Chondrocyte (in vitro differentiated cells): ENCODE measurements at regions not wholly inside any gene's neighbourhood (a gene's known extent, or its start where the extent isn't known, plus 50 kb on each side); places are given as distances from the start of the nearest gene placed in this dataset.

Source experiments
- DNase-seq: peaks from one replicate; pipeline ENCODE4 v3.0.0; 2021; ENCODE audit warnings: mixed read lengths, low spot score
- H3K27ac Mint-ChIP-seq: one replicate; pipeline ENCODE4 v1.8.0; 2021; ENCODE audit warnings: mild to moderate bottlenecking, moderate library complexity, mixed read lengths; ENCODE audit not compliant: unreplicated experiment
- H3K27me3 Mint-ChIP-seq: 2 replicates; pipeline ENCODE4 v1.8.0; 2021; ENCODE audit warnings: low read depth, mixed read lengths
- H3K36me3 Mint-ChIP-seq: 2 replicates; pipeline ENCODE4 v1.8.0; 2021; ENCODE audit warnings: low read depth, mixed read lengths
- H3K4me1 Mint-ChIP-seq: 2 replicates; pipeline ENCODE4 v1.8.0; 2021; ENCODE audit warnings: low read depth, mild to moderate bottlenecking, mixed read lengths
- H3K4me3 Mint-ChIP-seq: one replicate; pipeline ENCODE4 v1.8.0; 2021; ENCODE audit warnings: mild to moderate bottlenecking, moderate library complexity, mixed read lengths; ENCODE audit not compliant: unreplicated experiment
- H3K9me3 Mint-ChIP-seq: 2 replicates; pipeline ENCODE4 v1.8.0; 2021; ENCODE audit warnings: low read depth, mixed read lengths
- CTCF ChIP-seq: fragments of 200-600 bp; sonication (generic); IDR thresholded peaks from 2 replicates; pipeline ENCODE4 v1.5.0; 2021; ENCODE audit warnings: antibody characterized with exemption, mild to moderate bottlenecking, moderate library complexity

- Mint-ChIP-seq H3K36me3 (peaks cover 98% of the 10 kb centered on the region), H3K4me1 (no peaks in the 10 kb centered on the region), H3K4me3 (no peak overlapping the region), H3K27ac (no peak overlapping the region), H3K9me3 (peaks cover 95% of the 10 kb centered on the region), H3K27me3 (no peaks in the 10 kb centered on the region)
- no peak for DNase-seq
- no peak for TF ChIP-seq CTCF
These were observed 108.0 kb downstream of the SNRPN start for GRCh38 chr15:25062551-25063430.

GRCh38 chr15:25065286-25065685, 110.5 kb downstream of the SNRPN start:
- Mint-ChIP-seq H3K4me1 (no peaks in the 10 kb centered on the region), H3K27me3 (no peaks in the 10 kb centered on the region), H3K4me3 (no peak overlapping the region), H3K27ac (no peak overlapping the region), H3K9me3 (peaks cover 96% of the 10 kb centered on the region), H3K36me3 (peaks cover 100% of the 10 kb centered on the region)
- DNase-seq, result peak; percentile 77
- no peak for TF ChIP-seq CTCF

DNA sequence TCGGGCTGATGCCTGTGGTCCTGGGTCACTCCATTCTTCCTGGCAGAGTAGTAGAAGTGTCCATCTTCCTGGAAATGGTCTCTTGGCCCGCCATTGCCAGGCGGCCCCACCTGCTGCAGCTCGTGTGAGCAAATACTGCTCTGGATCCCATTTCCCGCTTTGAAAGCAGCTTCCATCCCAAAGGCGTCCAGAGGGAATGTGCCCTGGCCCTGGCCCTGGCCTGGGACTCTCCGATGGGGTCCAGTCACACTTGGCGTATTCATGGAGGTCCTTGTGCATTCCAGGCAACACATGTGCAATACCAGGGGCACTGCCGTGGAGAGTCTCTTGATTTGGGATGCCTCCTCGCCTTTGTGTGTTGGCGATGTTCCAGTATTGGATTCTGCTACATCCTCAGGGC, 111.1 kb downstream of the SNRPN start:
- H3K4me1 Mint-ChIP-seq, result no peaks in the 10 kb centered on the region
- H3K27ac Mint-ChIP-seq, result no peak overlapping the region

GRCh38 chr15:25066708-25067107, 111.9 kb downstream of the SNRPN start:
- peaks cover 96% of the 10 kb centered on the region for H3K9me3 Mint-ChIP-seq
- no peak for TF ChIP-seq CTCF
- H3K36me3 Mint-ChIP-seq, result peaks cover 100% of the 10 kb centered on the region
- H3K27me3 Mint-ChIP-seq, result no peaks in the 10 kb centered on the region
- H3K4me3 Mint-ChIP-seq, result no peak overlapping the region
- no peak overlapping the region for H3K27ac Mint-ChIP-seq
- H3K4me1 Mint-ChIP-seq, result no peaks in the 10 kb centered on the region
- peak; percentile 52 for DNase-seq

More for the DNA sequence above, 111.1 kb downstream of the SNRPN start:
- Mint-ChIP-seq H3K4me3 (no peak overlapping the region), H3K36me3 (peaks cover 100% of the 10 kb centered on the region), H3K9me3 (peaks cover 96% of the 10 kb centered on the region), H3K27me3 (no peaks in the 10 kb centered on the region)
- no peak for TF ChIP-seq CTCF
- peak; percentile 51 for DNase-seq

DNA sequence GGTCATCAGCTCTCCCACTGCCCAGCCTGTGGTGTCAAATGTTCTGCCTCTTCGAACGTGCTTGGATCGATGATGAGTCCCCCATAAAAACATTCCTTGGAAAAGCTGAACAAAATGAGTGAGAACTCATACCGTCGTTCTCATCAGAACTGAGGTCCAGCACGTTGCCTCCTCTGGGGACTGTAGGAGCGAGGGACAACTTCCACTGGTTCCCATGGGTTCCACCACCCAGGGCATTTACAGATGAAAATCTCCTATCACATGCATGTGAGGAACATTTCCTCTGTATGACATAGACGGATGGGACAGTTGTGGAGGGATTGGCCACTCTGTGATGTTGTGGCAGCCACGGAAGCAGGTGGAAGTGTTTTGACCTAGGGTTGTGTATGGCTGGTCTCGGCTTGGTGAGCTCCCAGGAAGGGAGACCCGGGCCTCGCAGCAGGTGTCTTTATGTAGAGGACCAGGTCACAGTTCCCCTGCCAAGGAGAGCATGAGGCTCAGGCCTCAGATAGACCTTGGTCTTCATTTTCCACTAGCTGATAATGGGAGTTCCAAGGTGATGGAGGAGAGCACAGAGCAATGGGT, 113.0 kb downstream of the SNRPN start:
- Mint-ChIP-seq H3K27me3 (no peaks in the 10 kb centered on the region), H3K36me3 (peaks cover 100% of the 10 kb centered on the region), H3K4me1 (no peaks in the 10 kb centered on the region), H3K4me3 (no peak overlapping the region), H3K9me3 (peaks cover 98% of the 10 kb centered on the region), H3K27ac (no peak overlapping the region)
- no peak for TF ChIP-seq CTCF
- DNase-seq, result peak; percentile 65
